Loucy (cell line): ENCODE measurements at regions not wholly inside any gene's neighbourhood (a gene's known extent, or its start where the extent isn't known, plus 50 kb on each side); places are given as distances from the start of the nearest gene placed in this dataset.

Experiments used
- EZH2phosphoT487 ChIP-seq: fragments of 200-600 bp; IDR thresholded peaks from 2 replicates; pipeline ENCODE4 v1.6.1; 2018; ENCODE audit warnings: antibody characterized with exemption, mild to moderate bottlenecking, moderate library complexity, borderline replicate concordance
- TF ChIP-seq, protein P1 (sequence below): fragments of 200-600 bp; sonication (generic); conservative IDR thresholded peaks from 2 replicates; pipeline ENCODE4 v1.5.1; 2014; ENCODE audit warnings: mild to moderate bottlenecking, antibody characterized with exemption, low read length

DNA sequence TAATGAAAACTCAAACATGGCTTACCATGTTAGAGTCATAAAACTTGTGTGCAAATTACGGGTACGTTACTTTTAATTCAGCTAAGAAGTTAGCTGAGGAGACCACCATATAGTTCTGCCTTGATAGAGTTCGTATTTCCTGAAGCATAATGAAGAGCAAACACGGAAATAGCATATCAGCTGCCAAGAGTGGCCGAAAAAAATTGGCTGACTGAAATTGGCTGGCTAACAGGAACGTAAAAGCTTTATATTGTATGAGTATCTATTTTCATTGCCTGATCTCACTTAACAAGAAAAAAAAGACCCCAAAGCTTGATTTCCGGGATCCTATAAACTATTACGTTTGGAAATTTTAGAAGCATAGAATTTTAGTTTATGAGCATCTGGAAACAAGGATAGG, 1222.9 kb downstream of the ZPLD1 start:
- TF ChIP-seq, protein P1, sequence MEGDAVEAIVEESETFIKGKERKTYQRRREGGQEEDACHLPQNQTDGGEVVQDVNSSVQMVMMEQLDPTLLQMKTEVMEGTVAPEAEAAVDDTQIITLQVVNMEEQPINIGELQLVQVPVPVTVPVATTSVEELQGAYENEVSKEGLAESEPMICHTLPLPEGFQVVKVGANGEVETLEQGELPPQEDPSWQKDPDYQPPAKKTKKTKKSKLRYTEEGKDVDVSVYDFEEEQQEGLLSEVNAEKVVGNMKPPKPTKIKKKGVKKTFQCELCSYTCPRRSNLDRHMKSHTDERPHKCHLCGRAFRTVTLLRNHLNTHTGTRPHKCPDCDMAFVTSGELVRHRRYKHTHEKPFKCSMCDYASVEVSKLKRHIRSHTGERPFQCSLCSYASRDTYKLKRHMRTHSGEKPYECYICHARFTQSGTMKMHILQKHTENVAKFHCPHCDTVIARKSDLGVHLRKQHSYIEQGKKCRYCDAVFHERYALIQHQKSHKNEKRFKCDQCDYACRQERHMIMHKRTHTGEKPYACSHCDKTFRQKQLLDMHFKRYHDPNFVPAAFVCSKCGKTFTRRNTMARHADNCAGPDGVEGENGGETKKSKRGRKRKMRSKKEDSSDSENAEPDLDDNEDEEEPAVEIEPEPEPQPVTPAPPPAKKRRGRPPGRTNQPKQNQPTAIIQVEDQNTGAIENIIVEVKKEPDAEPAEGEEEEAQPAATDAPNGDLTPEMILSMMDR, result no peak
- TF ChIP-seq EZH2phosphoT487, result no peak
